ENCODE measurements at regions not wholly inside any gene's neighbourhood (a gene's known extent, or its start where the extent isn't known, plus 50 kb on each side); places are given as distances from the start of the nearest gene placed in this dataset.

- DNase-seq, result no peak
Measured at GRCh38 chr11:11076276-11076675, 218.4 kb upstream of the ZBED5 start.

GRCh38 chr11:11075515-11076171 lies 217.8 kb upstream of the ZBED5 start:
- DNase-seq, result no peak

- no peak for DNase-seq
Measured at GRCh38 chr11:11074686-11075335, 217.0 kb upstream of the ZBED5 start.

GRCh38 chr11:11073996-11074395 lies 216.1 kb upstream of the ZBED5 start:
- DNase-seq, result no peak

GRCh38 chr11:11072067-11072466 lies 214.2 kb upstream of the ZBED5 start:
- no peak for DNase-seq

- no peak for DNase-seq
Measured at GRCh38 chr11:11071486-11071885, 213.6 kb upstream of the ZBED5 start.

GRCh38 chr11:11070976-11071375 lies 213.1 kb upstream of the ZBED5 start:
- DNase-seq, result no peak

GRCh38 chr11:11069841-11070835 lies 212.3 kb upstream of the ZBED5 start:
- no peak for DNase-seq

- DNase-seq, result no peak
Measured at GRCh38 chr11:11068113-11068512, 210.3 kb upstream of the ZBED5 start.

GRCh38 chr11:11065396-11065795 lies 207.5 kb upstream of the ZBED5 start:
- no peak for DNase-seq

- DNase-seq, result no peak
Measured at GRCh38 chr11:11057472-11057854, 199.6 kb upstream of the ZBED5 start.

- no peak for DNase-seq
Measured at GRCh38 chr11:11056749-11057471, 199.1 kb upstream of the ZBED5 start.

- DNase-seq, result no peak
Measured at GRCh38 chr11:11056316-11056715, 198.5 kb upstream of the ZBED5 start.

- no peak for DNase-seq
Measured at GRCh38 chr11:11047851-11048610, 190.2 kb upstream of the ZBED5 start.

GRCh38 chr11:11046781-11047180 lies 188.9 kb upstream of the ZBED5 start:
- DNase-seq, result no peak

- no peak for DNase-seq
Measured at GRCh38 chr11:11045156-11045930, 187.5 kb upstream of the ZBED5 start.

GRCh38 chr11:11044137-11044855 lies 186.4 kb upstream of the ZBED5 start:
- no peak for DNase-seq

- no peak for DNase-seq
Measured at GRCh38 chr11:11043721-11044120, 185.9 kb upstream of the ZBED5 start.

GRCh38 chr11:11039208-11039965 lies 181.5 kb upstream of the ZBED5 start:
- DNase-seq, result no peak

GRCh38 chr11:11038782-11039181 lies 180.9 kb upstream of the ZBED5 start:
- no peak for DNase-seq

Measured in stimulated activated CD4-positive, alpha-beta T cell treated with anti-CD3 and anti-CD28 coated beads, Interleukin-4, amount 100 ng/mL, for 4 hours (primary cell).